ENCODE measurements at regions not wholly inside any gene's neighbourhood (a gene's known extent, or its start where the extent isn't known, plus 50 kb on each side); places are given as distances from the start of the nearest gene placed in this dataset.
A peak's percentile ranks its signal among the peaks of the same experiment; 100 is the strongest.

DNA sequence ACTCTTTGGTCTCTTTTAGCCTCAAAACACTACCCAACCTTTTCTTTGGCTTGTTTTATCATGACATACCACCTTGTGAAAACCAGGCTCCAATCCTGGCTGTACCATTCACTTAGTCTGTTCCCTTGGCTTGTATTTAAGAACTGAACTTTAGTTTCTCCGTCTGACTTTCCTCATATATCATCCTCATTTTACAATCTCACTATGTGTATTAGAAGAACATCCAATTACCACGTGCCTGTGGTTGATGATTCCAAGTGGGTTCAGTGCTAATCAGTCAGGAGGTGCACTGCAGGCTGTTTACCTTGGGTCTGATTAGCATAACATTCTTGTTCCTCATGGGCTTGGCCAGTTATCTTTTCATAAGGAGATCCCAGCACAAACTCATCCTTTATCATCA lies 144.8 kb upstream of the KLF14 start:
- no peak for ATAC-seq
- peak overlapping the region; percentile 47 for H3K27ac Mint-ChIP-seq

DNA sequence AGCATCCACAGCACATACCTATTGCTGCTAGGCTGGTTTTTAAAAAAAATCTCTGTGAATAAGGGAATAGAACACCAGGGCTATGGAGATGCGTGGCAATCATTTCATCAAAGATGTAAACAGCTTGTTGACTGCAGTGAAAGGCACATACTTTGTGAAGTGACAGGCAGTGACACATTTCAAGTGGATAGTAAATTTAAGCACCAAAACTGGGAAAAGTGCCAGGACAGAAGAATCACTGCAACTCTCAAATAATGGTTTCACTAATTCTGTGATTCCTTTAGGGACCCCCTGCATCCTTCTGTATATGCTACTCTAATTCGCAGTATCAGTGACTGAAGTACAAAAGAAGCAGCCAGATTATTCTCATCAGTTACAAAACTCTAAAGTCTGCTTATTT lies 145.2 kb upstream of the KLF14 start:
- H3K36me3 Mint-ChIP-seq = no peaks in the 10 kb centered on the region
- H3K4me1 Mint-ChIP-seq = peaks cover 38% of the 10 kb centered on the region
- H3K27me3 Mint-ChIP-seq (ENCODE audit: low read depth) = no peaks in the 10 kb centered on the region
- DNase-seq (ENCODE audit: low spot score) (no peak), ATAC-seq (no peak)
- CTCF ChIA-PET = interaction anchor here (1.0 kb wide), 1 partner anchor 18 kb away, joined by 4 read pairs; no protein-coding TSS in a partner anchor
- no peaks in the 10 kb centered on the region for H3K9me3 Mint-ChIP-seq
- TF ChIP-seq, protein P1, sequence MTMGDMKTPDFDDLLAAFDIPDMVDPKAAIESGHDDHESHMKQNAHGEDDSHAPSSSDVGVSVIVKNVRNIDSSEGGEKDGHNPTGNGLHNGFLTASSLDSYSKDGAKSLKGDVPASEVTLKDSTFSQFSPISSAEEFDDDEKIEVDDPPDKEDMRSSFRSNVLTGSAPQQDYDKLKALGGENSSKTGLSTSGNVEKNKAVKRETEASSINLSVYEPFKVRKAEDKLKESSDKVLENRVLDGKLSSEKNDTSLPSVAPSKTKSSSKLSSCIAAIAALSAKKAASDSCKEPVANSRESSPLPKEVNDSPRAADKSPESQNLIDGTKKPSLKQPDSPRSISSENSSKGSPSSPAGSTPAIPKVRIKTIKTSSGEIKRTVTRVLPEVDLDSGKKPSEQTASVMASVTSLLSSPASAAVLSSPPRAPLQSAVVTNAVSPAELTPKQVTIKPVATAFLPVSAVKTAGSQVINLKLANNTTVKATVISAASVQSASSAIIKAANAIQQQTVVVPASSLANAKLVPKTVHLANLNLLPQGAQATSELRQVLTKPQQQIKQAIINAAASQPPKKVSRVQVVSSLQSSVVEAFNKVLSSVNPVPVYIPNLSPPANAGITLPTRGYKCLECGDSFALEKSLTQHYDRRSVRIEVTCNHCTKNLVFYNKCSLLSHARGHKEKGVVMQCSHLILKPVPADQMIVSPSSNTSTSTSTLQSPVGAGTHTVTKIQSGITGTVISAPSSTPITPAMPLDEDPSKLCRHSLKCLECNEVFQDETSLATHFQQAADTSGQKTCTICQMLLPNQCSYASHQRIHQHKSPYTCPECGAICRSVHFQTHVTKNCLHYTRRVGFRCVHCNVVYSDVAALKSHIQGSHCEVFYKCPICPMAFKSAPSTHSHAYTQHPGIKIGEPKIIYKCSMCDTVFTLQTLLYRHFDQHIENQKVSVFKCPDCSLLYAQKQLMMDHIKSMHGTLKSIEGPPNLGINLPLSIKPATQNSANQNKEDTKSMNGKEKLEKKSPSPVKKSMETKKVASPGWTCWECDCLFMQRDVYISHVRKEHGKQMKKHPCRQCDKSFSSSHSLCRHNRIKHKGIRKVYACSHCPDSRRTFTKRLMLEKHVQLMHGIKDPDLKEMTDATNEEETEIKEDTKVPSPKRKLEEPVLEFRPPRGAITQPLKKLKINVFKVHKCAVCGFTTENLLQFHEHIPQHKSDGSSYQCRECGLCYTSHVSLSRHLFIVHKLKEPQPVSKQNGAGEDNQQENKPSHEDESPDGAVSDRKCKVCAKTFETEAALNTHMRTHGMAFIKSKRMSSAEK (CRISPR knock-in tag; IDR thresholded peaks at IDR 0.05; ENCODE audit: borderline replicate concordance) = no peak
- TF ChIP-seq SP1 (CRISPR knock-in tag; conservative IDR thresholded peaks at IDR 0.05) (no peak), NR3C1 (CRISPR knock-in tag; conservative IDR thresholded peaks at IDR 0.05; ENCODE audit: low read depth) (no peak)
- TF ChIP-seq, protein P2, sequence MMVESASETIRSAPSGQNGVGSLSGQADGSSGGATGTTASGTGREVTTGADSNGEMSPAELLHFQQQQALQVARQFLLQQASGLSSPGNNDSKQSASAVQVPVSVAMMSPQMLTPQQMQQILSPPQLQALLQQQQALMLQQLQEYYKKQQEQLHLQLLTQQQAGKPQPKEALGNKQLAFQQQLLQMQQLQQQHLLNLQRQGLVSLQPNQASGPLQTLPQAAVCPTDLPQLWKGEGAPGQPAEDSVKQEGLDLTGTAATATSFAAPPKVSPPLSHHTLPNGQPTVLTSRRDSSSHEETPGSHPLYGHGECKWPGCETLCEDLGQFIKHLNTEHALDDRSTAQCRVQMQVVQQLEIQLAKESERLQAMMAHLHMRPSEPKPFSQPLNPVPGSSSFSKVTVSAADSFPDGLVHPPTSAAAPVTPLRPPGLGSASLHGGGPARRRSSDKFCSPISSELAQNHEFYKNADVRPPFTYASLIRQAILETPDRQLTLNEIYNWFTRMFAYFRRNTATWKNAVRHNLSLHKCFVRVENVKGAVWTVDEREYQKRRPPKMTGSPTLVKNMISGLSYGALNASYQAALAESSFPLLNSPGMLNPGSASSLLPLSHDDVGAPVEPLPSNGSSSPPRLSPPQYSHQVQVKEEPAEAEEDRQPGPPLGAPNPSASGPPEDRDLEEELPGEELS (CRISPR knock-in tag; IDR thresholded peaks at IDR 0.05) = no peak
- TF ChIP-seq, protein P3, sequence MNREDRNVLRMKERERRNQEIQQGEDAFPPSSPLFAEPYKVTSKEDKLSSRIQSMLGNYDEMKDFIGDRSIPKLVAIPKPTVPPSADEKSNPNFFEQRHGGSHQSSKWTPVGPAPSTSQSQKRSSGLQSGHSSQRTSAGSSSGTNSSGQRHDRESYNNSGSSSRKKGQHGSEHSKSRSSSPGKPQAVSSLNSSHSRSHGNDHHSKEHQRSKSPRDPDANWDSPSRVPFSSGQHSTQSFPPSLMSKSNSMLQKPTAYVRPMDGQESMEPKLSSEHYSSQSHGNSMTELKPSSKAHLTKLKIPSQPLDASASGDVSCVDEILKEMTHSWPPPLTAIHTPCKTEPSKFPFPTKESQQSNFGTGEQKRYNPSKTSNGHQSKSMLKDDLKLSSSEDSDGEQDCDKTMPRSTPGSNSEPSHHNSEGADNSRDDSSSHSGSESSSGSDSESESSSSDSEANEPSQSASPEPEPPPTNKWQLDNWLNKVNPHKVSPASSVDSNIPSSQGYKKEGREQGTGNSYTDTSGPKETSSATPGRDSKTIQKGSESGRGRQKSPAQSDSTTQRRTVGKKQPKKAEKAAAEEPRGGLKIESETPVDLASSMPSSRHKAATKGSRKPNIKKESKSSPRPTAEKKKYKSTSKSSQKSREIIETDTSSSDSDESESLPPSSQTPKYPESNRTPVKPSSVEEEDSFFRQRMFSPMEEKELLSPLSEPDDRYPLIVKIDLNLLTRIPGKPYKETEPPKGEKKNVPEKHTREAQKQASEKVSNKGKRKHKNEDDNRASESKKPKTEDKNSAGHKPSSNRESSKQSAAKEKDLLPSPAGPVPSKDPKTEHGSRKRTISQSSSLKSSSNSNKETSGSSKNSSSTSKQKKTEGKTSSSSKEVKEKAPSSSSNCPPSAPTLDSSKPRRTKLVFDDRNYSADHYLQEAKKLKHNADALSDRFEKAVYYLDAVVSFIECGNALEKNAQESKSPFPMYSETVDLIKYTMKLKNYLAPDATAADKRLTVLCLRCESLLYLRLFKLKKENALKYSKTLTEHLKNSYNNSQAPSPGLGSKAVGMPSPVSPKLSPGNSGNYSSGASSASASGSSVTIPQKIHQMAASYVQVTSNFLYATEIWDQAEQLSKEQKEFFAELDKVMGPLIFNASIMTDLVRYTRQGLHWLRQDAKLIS (CRISPR knock-in tag; IDR thresholded peaks at IDR 0.05; ENCODE audit: borderline replicate concordance) = no peak
- TF ChIP-seq, protein P4, sequence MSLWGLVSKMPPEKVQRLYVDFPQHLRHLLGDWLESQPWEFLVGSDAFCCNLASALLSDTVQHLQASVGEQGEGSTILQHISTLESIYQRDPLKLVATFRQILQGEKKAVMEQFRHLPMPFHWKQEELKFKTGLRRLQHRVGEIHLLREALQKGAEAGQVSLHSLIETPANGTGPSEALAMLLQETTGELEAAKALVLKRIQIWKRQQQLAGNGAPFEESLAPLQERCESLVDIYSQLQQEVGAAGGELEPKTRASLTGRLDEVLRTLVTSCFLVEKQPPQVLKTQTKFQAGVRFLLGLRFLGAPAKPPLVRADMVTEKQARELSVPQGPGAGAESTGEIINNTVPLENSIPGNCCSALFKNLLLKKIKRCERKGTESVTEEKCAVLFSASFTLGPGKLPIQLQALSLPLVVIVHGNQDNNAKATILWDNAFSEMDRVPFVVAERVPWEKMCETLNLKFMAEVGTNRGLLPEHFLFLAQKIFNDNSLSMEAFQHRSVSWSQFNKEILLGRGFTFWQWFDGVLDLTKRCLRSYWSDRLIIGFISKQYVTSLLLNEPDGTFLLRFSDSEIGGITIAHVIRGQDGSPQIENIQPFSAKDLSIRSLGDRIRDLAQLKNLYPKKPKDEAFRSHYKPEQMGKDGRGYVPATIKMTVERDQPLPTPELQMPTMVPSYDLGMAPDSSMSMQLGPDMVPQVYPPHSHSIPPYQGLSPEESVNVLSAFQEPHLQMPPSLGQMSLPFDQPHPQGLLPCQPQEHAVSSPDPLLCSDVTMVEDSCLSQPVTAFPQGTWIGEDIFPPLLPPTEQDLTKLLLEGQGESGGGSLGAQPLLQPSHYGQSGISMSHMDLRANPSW (CRISPR knock-in tag; conservative IDR thresholded peaks at IDR 0.05; ENCODE audit: low read depth) = no peak
- no peak overlapping the region for H3K4me3 Mint-ChIP-seq
- no peak overlapping the region for H3K27ac Mint-ChIP-seq
- POLR2A ChIA-PET = no interaction called here

More for the DNA sequence above, 144.8 kb upstream of the KLF14 start:
- Mint-ChIP-seq H3K4me3 (no peak overlapping the region), H3K4me1 (peaks cover 38% of the 10 kb centered on the region), H3K36me3 (no peaks in the 10 kb centered on the region), H3K27me3 (ENCODE audit: low read depth) (no peaks in the 10 kb centered on the region), H3K9me3 (no peaks in the 10 kb centered on the region)
- no peak for DNase-seq (ENCODE audit: low spot score)
- no peak for TF ChIP-seq ZBTB21 (CRISPR knock-in tag; IDR thresholded peaks at IDR 0.05; ENCODE audit: borderline replicate concordance)
- ChIA-PET CTCF (interaction anchor here (1.0 kb wide), 1 partner anchor 18 kb away, joined by 4 read pairs; no protein-coding TSS in a partner anchor), POLR2A (no interaction called here)

DNA sequence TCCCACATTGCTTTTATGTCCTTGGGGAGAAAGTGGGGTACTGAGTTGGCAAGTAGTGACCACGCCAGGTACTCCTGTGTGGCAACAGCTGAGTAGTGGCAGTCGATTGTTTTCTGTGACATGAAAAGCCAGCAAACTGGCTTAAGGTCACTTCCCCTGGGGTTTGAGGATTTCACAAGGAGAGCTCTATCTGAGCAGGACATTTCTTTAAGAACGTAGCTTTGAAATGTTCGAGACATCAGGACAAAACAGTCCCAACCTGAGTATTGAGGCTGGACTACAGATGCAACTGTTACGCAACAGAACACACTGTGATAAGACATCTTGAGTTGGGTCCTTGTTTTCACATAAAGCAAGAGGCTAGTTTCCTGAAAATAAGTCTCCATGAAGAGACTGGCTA lies 146.7 kb upstream of the KLF14 start:
- no peak for DNase-seq (ENCODE audit: low spot score)
- H3K4me1 Mint-ChIP-seq = peaks cover 39% of the 10 kb centered on the region
- ATAC-seq = no peak
- H3K4me3 Mint-ChIP-seq = no peak overlapping the region
- H3K9me3 Mint-ChIP-seq = no peaks in the 10 kb centered on the region
- H3K36me3 Mint-ChIP-seq = no peaks in the 10 kb centered on the region
- no peaks in the 10 kb centered on the region for H3K27me3 Mint-ChIP-seq (ENCODE audit: low read depth)
- H3K27ac Mint-ChIP-seq = no peak overlapping the region
- CTCF ChIA-PET = interaction anchor here (3.1 kb wide), 1 partner anchor 16 kb away, joined by 26 read pairs; no protein-coding TSS in a partner anchor
- POLR2A ChIA-PET = no interaction called here
- TF ChIP-seq GRHL2 (CRISPR knock-in tag; IDR thresholded peaks at IDR 0.05; ENCODE audit: insufficient replicate concordance, severe bottlenecking) = no peak
- no peak for TF ChIP-seq PRRX2 (CRISPR knock-in tag; IDR thresholded peaks at IDR 0.05)
- TF ChIP-seq, protein P5, sequence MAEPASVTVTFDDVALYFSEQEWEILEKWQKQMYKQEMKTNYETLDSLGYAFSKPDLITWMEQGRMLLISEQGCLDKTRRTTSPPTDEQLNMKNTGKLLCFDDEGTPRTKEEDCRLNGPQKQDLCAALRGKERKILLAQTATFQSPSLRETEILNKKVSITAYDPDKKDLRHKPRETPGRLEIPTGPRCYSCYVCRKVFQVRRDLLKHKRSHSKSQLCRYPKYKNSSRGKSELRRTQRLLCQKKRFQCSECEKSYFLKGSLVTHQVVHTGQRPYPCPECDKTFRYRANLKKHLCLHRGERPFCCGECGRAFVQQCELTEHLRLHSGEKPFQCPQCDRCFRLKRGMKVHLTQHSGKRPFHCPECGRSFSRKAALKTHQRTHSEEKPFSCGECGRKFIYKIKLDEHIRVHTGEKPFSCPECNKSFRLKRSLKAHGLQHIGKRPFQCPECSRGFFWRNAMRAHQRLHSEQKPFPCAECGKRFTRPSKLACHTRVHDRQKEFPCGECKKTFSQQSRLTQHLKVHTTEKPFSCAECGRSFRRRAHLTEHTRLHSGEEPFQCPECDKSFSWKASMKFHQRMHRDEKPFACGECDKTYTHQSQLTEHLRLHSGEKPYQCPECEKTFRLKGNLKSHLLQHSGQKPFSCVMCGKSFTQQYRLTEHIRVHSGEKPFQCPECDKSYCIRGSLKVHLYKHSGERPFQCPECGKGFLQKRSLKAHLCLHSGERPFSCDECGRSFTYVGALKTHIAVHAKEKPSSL (CRISPR knock-in tag; conservative IDR thresholded peaks at IDR 0.05) = no peak
- no peak for TF ChIP-seq CBFB (CRISPR knock-in tag; IDR thresholded peaks at IDR 0.05; ENCODE audit: low read depth)
- no peak for TF ChIP-seq TP53 (CRISPR knock-in tag; IDR thresholded peaks at IDR 0.05)

All from WTC11 (cell line).